SK-N-MC (cell line): ENCODE measurements at regions not wholly inside any gene's neighbourhood (a gene's known extent, or its start where the extent isn't known, plus 50 kb on each side); places are given as distances from the start of the nearest gene placed in this dataset.

ENCODE experiments used
- EZH2 ChIP-seq: fragments of 200-600 bp; sonication (generic); IDR thresholded peaks from one replicate; pipeline ENCODE4 v1.6.1; 2017; ENCODE audit warnings: antibody characterized with exemption
- FOXP2 ChIP-seq: optimal IDR thresholded peaks from 2 replicates; pipeline ENCODE3; 2011; ENCODE audit warnings: mild to moderate bottlenecking, moderate library complexity; ENCODE audit not compliant: insufficient read depth; ENCODE audit errors: extremely low read length, control extremely low read depth
- POLR2AphosphoS5 ChIP-seq: IDR thresholded peaks from 2 replicates; pipeline ENCODE4 v1.6.1; 2012; ENCODE audit warnings: mild to moderate bottlenecking, low read depth, low read length, borderline replicate concordance

DNA sequence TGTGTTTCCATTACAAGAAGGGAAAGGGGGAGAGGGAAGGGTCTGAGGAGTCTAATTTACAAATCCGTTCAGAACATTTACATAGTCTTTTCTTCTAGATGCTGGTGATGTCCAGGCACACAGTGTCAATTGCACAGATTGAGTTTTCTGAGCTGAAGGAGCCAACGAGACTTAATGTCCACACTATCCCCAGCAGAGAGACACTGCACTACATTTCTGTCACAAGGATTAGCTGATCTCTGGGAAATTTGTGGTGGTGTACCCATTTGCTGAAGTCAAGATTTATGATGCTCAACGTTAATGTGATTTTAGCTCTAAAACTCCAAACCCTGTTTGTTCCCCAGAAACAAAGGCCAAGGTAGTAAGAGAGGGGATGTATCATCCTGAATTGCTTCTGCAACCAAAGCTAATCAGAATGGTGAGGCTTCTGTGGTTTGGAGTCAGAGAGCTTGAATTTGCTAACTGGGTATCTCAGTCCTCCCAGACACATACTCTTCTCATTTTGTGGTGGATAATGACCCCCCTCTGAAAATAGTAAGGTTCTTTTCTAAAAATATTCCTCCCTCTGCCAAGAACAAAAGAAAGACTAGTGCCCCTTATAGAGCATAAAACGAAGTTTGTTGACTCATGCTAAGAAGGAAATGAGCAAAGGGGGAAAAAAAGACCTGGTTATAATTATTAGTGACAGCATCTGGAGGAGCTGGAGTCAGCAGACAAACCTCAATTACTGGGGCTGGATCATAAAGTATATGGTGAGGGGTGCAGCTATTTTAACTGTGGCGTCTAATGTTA lies 416.9 kb downstream of the PSAT1 start:
- TF ChIP-seq FOXP2 (no peak), POLR2AphosphoS5 (no peak), EZH2 (no peak)
